Breast epithelium (tissue), 4 donors: ENCODE measurements at regions not wholly inside any gene's neighbourhood (a gene's known extent, or its start where the extent isn't known, plus 50 kb on each side); places are given as distances from the start of the nearest gene placed in this dataset.

Experiments used
- DNase-seq, 2 donors: peaks; one replicate each; pipeline ENCODE4 v3.0.0-alpha.2; 2019; ENCODE audit warnings: low spot score in 2 of 2
- H3K27ac ChIP-seq, 2 donors: fragments of 200-600 bp; sonication (generic) in 1 of 2; one replicate each; pipeline ENCODE4 v1.5.1; 2016 to 2019; ENCODE audit warnings: mild to moderate bottlenecking in 1 of 2
- H3K27me3 ChIP-seq, 2 donors: fragments of 200-600 bp; sonication (generic) in 1 of 2; one replicate each; pipeline versions ENCODE4 v1.5.1 to v1.6.0; 2017 to 2019; ENCODE audit warnings: control low read depth in 1 of 2, mild to moderate bottlenecking in 1 of 2
- H3K36me3 ChIP-seq: fragments of 200-600 bp; one replicate; pipeline ENCODE4 v1.5.1; 2019
- H3K4me1 ChIP-seq, 2 donors: fragments of 200-600 bp; sonication (generic); one replicate each; pipeline ENCODE4 v1.5.1; 2016 to 2019; ENCODE audit warnings: control low read depth in 1 of 2
- H3K4me3 ChIP-seq, 3 donors: fragments of 200-600 bp; sonication (generic); 1 replicate in 2 of 3; 2 replicates in 1 of 3; pipeline ENCODE4 v1.5.1; 2016 to 2019; ENCODE audit warnings: mild to moderate bottlenecking in 3 of 3, moderate library complexity in 2 of 3
- H3K9me3 ChIP-seq, 2 donors: fragments of 200-600 bp; sonication (generic) in 1 of 2; one replicate each; pipeline ENCODE4 v1.5.1; 2016 to 2019; ENCODE audit warnings: control low read depth in 1 of 2
- POLR2A ChIP-seq: fragments of 450-650 bp; IDR thresholded peaks from one replicate; pipeline ENCODE4 v1.6.1; 2016; ENCODE audit warnings: antibody characterized with exemption, mild to moderate bottlenecking, moderate library complexity
- POLR2AphosphoS5 ChIP-seq, 3 donors: sonication (generic); formaldehyde crosslinking; IDR thresholded peaks; one replicate each; pipeline ENCODE4 v1.6.1; 2017; ENCODE audit warnings: antibody characterized with exemption in 3 of 3
- intact Hi-C: fragments of 100-400 bp; cut with DNase I; formaldehyde crosslinking; loops from one replicate; pipeline ENCODE4 v1.15.1; 2023; ENCODE audit warnings: low total_unique reads
- TF ChIP-seq, protein P1 (sequence below), 3 donors: fragments of 450-650 bp; IDR thresholded peaks; one replicate each; pipeline ENCODE4 v1.5.1; 2016 to 2017; ENCODE audit warnings: antibody characterized with exemption in 3 of 3, mild to moderate bottlenecking in 3 of 3, moderate library complexity in 3 of 3

- Histone ChIP-seq H3K9me3 (no peaks in the 10 kb centered on the region), H3K27me3 (no peaks in the 10 kb centered on the region), H3K4me1 (no peaks in the 10 kb centered on the region), H3K4me3 (no peak overlapping the region), H3K36me3 (no peaks in the 10 kb centered on the region), H3K27ac (no peak overlapping the region)
- no peak for DNase-seq
- intact Hi-C loops = no loop called here
- no peak for TF ChIP-seq POLR2AphosphoS5 (IDR thresholded peaks at IDR 0.05)
- TF ChIP-seq, protein P1, sequence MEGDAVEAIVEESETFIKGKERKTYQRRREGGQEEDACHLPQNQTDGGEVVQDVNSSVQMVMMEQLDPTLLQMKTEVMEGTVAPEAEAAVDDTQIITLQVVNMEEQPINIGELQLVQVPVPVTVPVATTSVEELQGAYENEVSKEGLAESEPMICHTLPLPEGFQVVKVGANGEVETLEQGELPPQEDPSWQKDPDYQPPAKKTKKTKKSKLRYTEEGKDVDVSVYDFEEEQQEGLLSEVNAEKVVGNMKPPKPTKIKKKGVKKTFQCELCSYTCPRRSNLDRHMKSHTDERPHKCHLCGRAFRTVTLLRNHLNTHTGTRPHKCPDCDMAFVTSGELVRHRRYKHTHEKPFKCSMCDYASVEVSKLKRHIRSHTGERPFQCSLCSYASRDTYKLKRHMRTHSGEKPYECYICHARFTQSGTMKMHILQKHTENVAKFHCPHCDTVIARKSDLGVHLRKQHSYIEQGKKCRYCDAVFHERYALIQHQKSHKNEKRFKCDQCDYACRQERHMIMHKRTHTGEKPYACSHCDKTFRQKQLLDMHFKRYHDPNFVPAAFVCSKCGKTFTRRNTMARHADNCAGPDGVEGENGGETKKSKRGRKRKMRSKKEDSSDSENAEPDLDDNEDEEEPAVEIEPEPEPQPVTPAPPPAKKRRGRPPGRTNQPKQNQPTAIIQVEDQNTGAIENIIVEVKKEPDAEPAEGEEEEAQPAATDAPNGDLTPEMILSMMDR (IDR thresholded peaks at IDR 0.05) = no peak
- TF ChIP-seq POLR2A = no peak
These were observed 314.5 kb upstream of the CCDC54 start for GRCh38 chr3:107062787-107063186.

- Histone ChIP-seq H3K36me3 (no peaks in the 10 kb centered on the region), H3K27me3 (no peaks in the 10 kb centered on the region), H3K9me3 (no peaks in the 10 kb centered on the region), H3K27ac (peak overlapping the region in 1 of 2 donors; percentile 8), H3K4me1 (no peaks in the 10 kb centered on the region), H3K4me3 (no peak overlapping the region)
- intact Hi-C loops = no loop called here
- DNase-seq = no peak
- no peak for TF ChIP-seq POLR2AphosphoS5 (IDR thresholded peaks at IDR 0.05)
- TF ChIP-seq, protein P1 (IDR thresholded peaks at IDR 0.05) = no peak
- no peak for TF ChIP-seq POLR2A
These were observed 313.9 kb upstream of the CCDC54 start for GRCh38 chr3:107063351-107063750.

GRCh38 chr3:107064405-107065060 is 312.7 kb upstream of the CCDC54 start:
- Histone ChIP-seq H3K27me3 (no peaks in the 10 kb centered on the region), H3K27ac (peak overlapping the region in 1 of 2 donors; percentile 24), H3K4me3 (no peak overlapping the region), H3K9me3 (no peaks in the 10 kb centered on the region), H3K4me1 (no peaks in the 10 kb centered on the region), H3K36me3 (no peaks in the 10 kb centered on the region)
- TF ChIP-seq, protein P1 (IDR thresholded peaks at IDR 0.05) = peak; percentile 32 to 80 (median 71)
- no peak for TF ChIP-seq POLR2A
- DNase-seq = peak; percentile 33 to 60
- intact Hi-C loops = no loop called here

GRCh38 chr3:107065094-107065861 is 312.0 kb upstream of the CCDC54 start:
- no peak overlapping the region for H3K4me3 ChIP-seq
- H3K4me1 ChIP-seq = no peaks in the 10 kb centered on the region
- H3K9me3 ChIP-seq = no peaks in the 10 kb centered on the region
- DNase-seq = peak in 1 of 2 donors; percentile 24
- intact Hi-C loops = no loop called here
- H3K36me3 ChIP-seq = no peaks in the 10 kb centered on the region
- no peaks in the 10 kb centered on the region for H3K27me3 ChIP-seq
- TF ChIP-seq, protein P1 (IDR thresholded peaks at IDR 0.05) = no peak
- no peak for TF ChIP-seq POLR2AphosphoS5 (IDR thresholded peaks at IDR 0.05)
- no peak for TF ChIP-seq POLR2A
- peak overlapping the region in 1 of 2 donors; percentile 27 for H3K27ac ChIP-seq

GRCh38 chr3:107067421-107067820 is 309.8 kb upstream of the CCDC54 start:
- intact Hi-C loops = no loop called here
- H3K27me3 ChIP-seq = no peaks in the 10 kb centered on the region
- H3K4me3 ChIP-seq = no peak overlapping the region
- no peaks in the 10 kb centered on the region for H3K36me3 ChIP-seq
- H3K4me1 ChIP-seq = no peaks in the 10 kb centered on the region
- H3K27ac ChIP-seq = no peak overlapping the region
- H3K9me3 ChIP-seq = no peaks in the 10 kb centered on the region
- TF ChIP-seq POLR2A (no peak), POLR2AphosphoS5 (IDR thresholded peaks at IDR 0.05) (no peak)
- TF ChIP-seq, protein P1 (IDR thresholded peaks at IDR 0.05) = no peak
- no peak for DNase-seq
